HG03520 (cell line): ENCODE measurements at regions not wholly inside any gene's neighbourhood (a gene's known extent, or its start where the extent isn't known, plus 50 kb on each side); places are given as distances from the start of the nearest gene placed in this dataset.

Experiments used
- ATAC-seq: cut with Tn5 transposase; IDR thresholded peaks from one replicate; pipeline ENCODE4 v1.9.1; 2021; ENCODE audit warnings: mild to moderate bottlenecking, moderate library complexity; ENCODE audit not compliant: unreplicated experiment

GRCh38 chr13:59330764-59331163 is 833.0 kb downstream of the DIAPH3 start:
- no peak for ATAC-seq

- ATAC-seq, result no peak
These were observed 830.8 kb downstream of the DIAPH3 start for GRCh38 chr13:59332966-59333365.

GRCh38 chr13:59337070-59337469 is 826.7 kb downstream of the DIAPH3 start:
- ATAC-seq, result no peak

GRCh38 chr13:59340151-59340550 is 823.6 kb downstream of the DIAPH3 start:
- ATAC-seq, result no peak

GRCh38 chr13:59340581-59340980 is 823.1 kb downstream of the DIAPH3 start:
- no peak for ATAC-seq

GRCh38 chr13:59342400-59342799 is 821.3 kb downstream of the DIAPH3 start:
- ATAC-seq, result no peak

- ATAC-seq, result no peak
These were observed 820.6 kb downstream of the DIAPH3 start for GRCh38 chr13:59343132-59343531.

- no peak for ATAC-seq
These were observed 819.5 kb downstream of the DIAPH3 start for GRCh38 chr13:59343993-59344822.

GRCh38 chr13:59345311-59345710 is 818.4 kb downstream of the DIAPH3 start:
- no peak for ATAC-seq

- ATAC-seq, result no peak
These were observed 816.6 kb downstream of the DIAPH3 start for GRCh38 chr13:59346999-59347723.

- no peak for ATAC-seq
These were observed 815.1 kb downstream of the DIAPH3 start for GRCh38 chr13:59348617-59349016.

- no peak for ATAC-seq
These were observed 811.1 kb downstream of the DIAPH3 start for GRCh38 chr13:59352600-59352999.

- ATAC-seq, result peak; percentile 47
These were observed 808.9 kb downstream of the DIAPH3 start for GRCh38 chr13:59354665-59355369.

GRCh38 chr13:59356607-59357006 is 807.1 kb downstream of the DIAPH3 start:
- no peak for ATAC-seq

- no peak for ATAC-seq
These were observed 805.7 kb downstream of the DIAPH3 start for GRCh38 chr13:59358014-59358413.

GRCh38 chr13:59360108-59360507 is 803.6 kb downstream of the DIAPH3 start:
- ATAC-seq, result peak; percentile 64

- no peak for ATAC-seq
These were observed 802.8 kb downstream of the DIAPH3 start for GRCh38 chr13:59360916-59361315.

- ATAC-seq, result no peak
These were observed 800.4 kb downstream of the DIAPH3 start for GRCh38 chr13:59363313-59363712.

GRCh38 chr13:59363947-59364346 is 799.8 kb downstream of the DIAPH3 start:
- ATAC-seq, result no peak

GRCh38 chr13:59364641-59365085 is 799.1 kb downstream of the DIAPH3 start:
- ATAC-seq, result no peak

- ATAC-seq, result no peak
These were observed 796.3 kb downstream of the DIAPH3 start for GRCh38 chr13:59367467-59367866.
